ENCODE measurements at regions not wholly inside any gene's neighbourhood (a gene's known extent, or its start where the extent isn't known, plus 50 kb on each side); places are given as distances from the start of the nearest gene placed in this dataset.
"Not testable (repeated sequence)": the region's sequence is repeated elsewhere in the genome, so short reads cannot be mapped to it uniquely, and the experiment has no call there.

DNA sequence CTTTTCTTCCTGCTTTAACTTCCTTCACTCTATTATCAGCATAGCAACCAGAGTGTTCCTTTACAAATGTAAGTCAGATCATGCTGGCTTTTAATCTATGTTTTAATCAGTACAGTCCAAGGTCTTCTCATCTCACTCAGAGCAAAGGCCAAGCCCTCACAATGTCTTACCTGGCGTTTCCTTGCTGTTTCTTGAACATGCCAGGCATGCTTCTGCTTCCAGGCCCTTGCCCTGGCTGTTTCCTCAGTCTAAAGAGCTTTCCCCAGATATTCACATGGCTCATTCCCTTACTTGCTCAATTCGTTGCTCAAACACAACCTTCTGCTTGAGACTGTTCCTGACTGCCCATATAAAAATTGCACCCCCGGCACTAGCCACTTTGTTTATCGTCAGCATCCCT is 121.7 kb upstream of the GLRA1 start:
- DNase-seq (ENCODE audit: low read depth): no peak

DNA sequence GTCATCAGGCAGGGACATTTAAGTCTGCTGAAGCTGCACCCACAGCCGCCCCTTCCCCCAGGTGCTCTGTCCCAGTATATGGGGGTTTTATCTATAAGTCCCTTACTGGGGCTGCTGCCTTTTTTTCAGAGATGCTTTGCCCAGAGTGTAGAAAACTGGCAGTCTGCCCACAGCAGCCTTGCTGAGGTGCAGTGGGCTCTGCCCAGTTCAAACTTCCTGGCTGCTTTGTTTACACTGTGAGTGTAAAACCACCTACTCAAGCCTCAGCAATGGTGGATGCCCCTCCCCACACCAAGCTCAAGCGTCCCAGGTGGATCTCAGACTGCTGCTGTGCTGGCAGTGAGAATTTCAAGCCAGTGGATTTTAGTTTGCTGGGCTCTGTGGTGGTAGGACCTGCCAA is 114.2 kb upstream of the GLRA1 start:
- DNase-seq (ENCODE audit: low read depth): not testable (repeated sequence)

DNA sequence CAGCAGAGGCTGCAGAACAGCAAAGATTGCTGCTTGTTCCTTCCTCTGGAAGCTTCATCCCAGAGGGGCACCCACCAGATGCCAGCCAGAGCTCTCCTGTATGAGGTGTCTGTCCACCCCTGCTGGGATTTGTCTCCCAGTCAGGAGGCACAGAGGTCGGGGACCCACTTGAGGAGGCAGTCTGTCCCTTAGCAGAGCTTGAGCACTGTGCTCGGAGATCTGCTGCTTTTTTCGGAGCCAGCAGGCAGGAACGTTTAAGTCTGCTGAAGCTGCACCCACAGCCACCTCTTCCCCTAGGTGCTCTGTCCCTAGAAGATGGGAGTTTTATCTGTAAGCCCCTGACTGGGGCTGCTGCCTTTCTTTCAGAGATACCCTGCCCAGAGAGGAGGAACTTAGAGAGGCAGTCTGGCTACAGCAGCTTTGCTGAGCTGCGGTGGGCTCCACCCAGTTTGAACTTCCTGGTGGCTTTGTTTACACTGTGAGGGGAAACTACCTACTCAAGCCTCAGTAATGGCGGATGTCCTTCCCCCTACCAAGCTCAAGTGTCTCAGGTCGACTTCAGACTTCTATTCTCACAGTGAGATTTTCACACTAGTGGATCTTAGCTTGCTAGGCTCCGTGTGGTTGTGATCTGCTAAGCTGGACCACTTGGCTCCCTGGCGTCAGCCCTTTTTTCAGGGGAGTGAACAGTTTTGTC is 101.8 kb upstream of the GLRA1 start:
- DNase-seq (ENCODE audit: low read depth): not testable (repeated sequence)

GRCh38 chr5:152016421-152016820 is 91.8 kb upstream of the GLRA1 start:
- no peak for DNase-seq (ENCODE audit: low read depth)

DNA sequence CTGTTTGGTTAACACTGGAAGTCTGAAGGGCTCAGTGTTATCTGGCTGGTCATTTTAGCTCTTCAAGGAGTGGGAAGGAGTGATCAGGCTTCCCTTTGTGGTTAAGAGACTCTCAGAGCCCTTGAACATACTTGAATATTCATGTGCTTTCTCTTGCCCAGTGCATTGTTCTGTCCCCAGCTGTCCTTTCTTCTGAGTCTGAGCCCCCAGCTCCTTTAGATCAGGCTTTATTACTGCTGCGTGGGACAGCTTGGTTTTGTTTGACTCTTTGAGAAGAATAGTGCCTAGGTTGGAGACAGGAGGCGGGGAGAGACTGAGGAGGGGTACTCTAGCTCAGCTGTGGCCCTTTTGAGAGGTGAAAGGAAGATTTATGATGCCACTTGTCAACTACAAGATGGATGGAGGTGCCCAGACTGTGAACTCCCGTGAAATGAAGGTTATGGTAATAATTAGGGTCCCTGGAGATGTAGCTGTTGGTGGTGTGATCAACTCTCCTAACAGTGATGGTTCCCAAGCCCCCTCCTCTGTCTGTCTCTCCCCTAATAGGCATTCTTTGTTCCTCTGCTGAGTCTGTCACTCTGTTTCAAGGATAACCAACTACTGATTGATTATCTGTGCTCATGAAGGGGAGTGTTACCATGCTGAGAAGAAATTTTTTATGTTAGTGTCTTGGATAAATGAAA is 83.1 kb upstream of the GLRA1 start:
- no peak for DNase-seq (ENCODE audit: low read depth)

GRCh38 chr5:152004095-152004494 is 79.4 kb upstream of the GLRA1 start:
- DNase-seq (ENCODE audit: low read depth): no peak
